ENCODE measurements at regions not wholly inside any gene's neighbourhood (a gene's known extent, or its start where the extent isn't known, plus 50 kb on each side); places are given as distances from the start of the nearest gene placed in this dataset.

DNA sequence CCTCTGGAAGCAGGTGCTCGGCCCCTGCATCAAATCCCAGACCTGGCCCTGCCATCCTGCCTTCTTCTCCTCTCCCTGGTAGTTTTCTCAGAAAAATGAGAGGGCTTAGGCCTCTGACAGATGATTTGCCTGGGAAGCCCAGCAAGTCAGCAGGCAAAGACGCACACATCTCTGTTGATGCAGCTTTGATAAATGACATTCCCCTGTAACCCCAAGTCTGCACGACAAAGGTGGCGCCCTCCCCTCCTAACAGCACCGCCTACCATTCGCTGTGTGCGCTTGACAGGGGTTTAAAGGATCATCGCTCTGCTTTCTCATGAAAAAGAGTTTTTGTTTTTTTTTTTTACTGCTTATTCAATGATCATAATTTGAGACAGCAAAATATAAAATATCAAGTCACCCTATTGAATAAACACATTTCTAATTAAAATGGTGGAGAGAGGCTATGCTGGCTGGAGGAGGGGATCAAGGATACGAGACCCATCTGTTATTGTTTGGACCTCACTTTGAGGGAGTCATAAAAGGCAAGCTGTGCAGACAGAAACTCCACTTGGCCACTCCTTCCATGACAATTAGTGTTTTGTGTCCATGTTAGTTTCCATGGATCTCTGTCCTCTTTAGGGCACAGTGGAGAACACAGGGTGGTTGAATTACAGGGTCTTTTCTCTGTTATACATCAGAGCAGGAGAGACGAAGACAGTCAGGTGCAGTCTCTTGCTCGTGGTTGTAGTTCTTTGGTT is 126.1 kb downstream of the FGF9 start:
- H3K27me3 ChIP-seq (ENCODE audit: insufficient read depth) = no peaks in the 10 kb centered on the region
- H3K27ac Mint-ChIP-seq = no peak overlapping the region

DNA sequence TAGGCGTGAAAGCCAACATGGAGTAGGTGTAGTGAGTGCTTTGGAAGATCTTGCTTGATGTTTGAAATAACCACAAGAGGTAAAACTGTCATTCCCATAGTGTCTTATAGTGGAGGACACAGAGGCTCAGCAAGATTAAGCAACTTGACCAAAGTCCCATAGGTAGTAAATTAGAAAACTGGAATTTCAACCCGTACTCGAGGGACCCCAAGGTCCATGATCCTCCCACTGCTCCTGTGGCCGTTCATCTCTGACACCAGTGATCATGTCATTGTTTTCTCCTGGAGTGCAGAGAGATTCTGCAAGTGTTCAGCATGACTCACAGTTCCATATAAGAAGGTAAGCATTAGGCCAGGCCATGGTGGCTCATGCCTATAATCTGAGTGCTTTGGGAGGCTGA is 126.9 kb downstream of the FGF9 start:
- Histone ChIP-seq H3K27me3 (ENCODE audit: insufficient read depth) (no peaks in the 10 kb centered on the region), H3K4me1 (ENCODE audit: insufficient read depth) (no peaks in the 10 kb centered on the region), H2AFZ (no peak overlapping the region), H3K79me2 (replicated peaks; ENCODE audit: insufficient read depth) (no peaks in the 10 kb centered on the region), H3F3A (replicated peaks; ENCODE audit: low read depth) (no peaks in the 10 kb centered on the region), H3K36me3 (ENCODE audit: insufficient read depth) (no peaks in the 10 kb centered on the region), H3K4me3 (no peak overlapping the region), H3K4me2 (no peak overlapping the region), H3K27ac (ENCODE audit: low read depth) (no peak overlapping the region), H3K9me2 (ENCODE audit: insufficient read depth) (peaks cover 11% of the 10 kb centered on the region), H4K20me1 (replicated peaks; ENCODE audit: insufficient read depth) (no peaks in the 10 kb centered on the region)
- no peaks in the 10 kb centered on the region; the same call in 2 of the 3 replicates for H3K36me3 Mint-ChIP-seq (ENCODE audit: low read depth)
- DNase-seq (ENCODE audit: low spot score) (no peak), ATAC-seq (no peak)
- H3K27ac Mint-ChIP-seq = no peak overlapping the region
- H3K4me3 Mint-ChIP-seq = no peak overlapping the region
- peaks cover 2% of the 10 kb centered on the region for H3K27me3 Mint-ChIP-seq (ENCODE audit: insufficient read depth, low read depth, poor library complexity)
- no peaks in the 10 kb centered on the region; the same call in 2 of the 3 replicates for H3K9me3 Mint-ChIP-seq
- no peaks in the 10 kb centered on the region for H3K4me1 Mint-ChIP-seq
- TF ChIP-seq, protein P1, sequence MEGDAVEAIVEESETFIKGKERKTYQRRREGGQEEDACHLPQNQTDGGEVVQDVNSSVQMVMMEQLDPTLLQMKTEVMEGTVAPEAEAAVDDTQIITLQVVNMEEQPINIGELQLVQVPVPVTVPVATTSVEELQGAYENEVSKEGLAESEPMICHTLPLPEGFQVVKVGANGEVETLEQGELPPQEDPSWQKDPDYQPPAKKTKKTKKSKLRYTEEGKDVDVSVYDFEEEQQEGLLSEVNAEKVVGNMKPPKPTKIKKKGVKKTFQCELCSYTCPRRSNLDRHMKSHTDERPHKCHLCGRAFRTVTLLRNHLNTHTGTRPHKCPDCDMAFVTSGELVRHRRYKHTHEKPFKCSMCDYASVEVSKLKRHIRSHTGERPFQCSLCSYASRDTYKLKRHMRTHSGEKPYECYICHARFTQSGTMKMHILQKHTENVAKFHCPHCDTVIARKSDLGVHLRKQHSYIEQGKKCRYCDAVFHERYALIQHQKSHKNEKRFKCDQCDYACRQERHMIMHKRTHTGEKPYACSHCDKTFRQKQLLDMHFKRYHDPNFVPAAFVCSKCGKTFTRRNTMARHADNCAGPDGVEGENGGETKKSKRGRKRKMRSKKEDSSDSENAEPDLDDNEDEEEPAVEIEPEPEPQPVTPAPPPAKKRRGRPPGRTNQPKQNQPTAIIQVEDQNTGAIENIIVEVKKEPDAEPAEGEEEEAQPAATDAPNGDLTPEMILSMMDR (conservative IDR thresholded peaks at IDR 0.05; ENCODE audit: low read depth in 2 of 2) = no peak
- TF ChIP-seq, protein P2, sequence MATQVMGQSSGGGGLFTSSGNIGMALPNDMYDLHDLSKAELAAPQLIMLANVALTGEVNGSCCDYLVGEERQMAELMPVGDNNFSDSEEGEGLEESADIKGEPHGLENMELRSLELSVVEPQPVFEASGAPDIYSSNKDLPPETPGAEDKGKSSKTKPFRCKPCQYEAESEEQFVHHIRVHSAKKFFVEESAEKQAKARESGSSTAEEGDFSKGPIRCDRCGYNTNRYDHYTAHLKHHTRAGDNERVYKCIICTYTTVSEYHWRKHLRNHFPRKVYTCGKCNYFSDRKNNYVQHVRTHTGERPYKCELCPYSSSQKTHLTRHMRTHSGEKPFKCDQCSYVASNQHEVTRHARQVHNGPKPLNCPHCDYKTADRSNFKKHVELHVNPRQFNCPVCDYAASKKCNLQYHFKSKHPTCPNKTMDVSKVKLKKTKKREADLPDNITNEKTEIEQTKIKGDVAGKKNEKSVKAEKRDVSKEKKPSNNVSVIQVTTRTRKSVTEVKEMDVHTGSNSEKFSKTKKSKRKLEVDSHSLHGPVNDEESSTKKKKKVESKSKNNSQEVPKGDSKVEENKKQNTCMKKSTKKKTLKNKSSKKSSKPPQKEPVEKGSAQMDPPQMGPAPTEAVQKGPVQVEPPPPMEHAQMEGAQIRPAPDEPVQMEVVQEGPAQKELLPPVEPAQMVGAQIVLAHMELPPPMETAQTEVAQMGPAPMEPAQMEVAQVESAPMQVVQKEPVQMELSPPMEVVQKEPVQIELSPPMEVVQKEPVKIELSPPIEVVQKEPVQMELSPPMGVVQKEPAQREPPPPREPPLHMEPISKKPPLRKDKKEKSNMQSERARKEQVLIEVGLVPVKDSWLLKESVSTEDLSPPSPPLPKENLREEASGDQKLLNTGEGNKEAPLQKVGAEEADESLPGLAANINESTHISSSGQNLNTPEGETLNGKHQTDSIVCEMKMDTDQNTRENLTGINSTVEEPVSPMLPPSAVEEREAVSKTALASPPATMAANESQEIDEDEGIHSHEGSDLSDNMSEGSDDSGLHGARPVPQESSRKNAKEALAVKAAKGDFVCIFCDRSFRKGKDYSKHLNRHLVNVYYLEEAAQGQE (IDR thresholded peaks at IDR 0.05; ENCODE audit: unreplicated experiment) = no peak
- TF ChIP-seq ZNF114 (CRISPR knock-in tag; IDR thresholded peaks at IDR 0.05) (no peak), EZH2phosphoT487 (IDR thresholded peaks at IDR 0.05; ENCODE audit: unreplicated experiment) (no peak)

More for the DNA sequence above, 126.1 kb downstream of the FGF9 start:
- no peaks in the 10 kb centered on the region for H3K36me3 ChIP-seq (ENCODE audit: insufficient read depth)
- H2AFZ ChIP-seq = peak overlapping the region; percentile 52; the same call in 1 of the 2 replicates
- H4K20me1 ChIP-seq (replicated peaks; ENCODE audit: insufficient read depth) = no peaks in the 10 kb centered on the region
- H3K36me3 Mint-ChIP-seq (ENCODE audit: low read depth) = no peaks in the 10 kb centered on the region; the same call in 2 of the 3 replicates
- DNase-seq (ENCODE audit: low spot score) (peak; percentile 13), ATAC-seq (no peak; the same call in 2 of the 3 replicates)
- no peak overlapping the region for H3K4me3 Mint-ChIP-seq
- no peaks in the 10 kb centered on the region for H3K79me2 ChIP-seq (replicated peaks; ENCODE audit: insufficient read depth)
- no peak overlapping the region for H3K4me3 ChIP-seq
- H3K9me3 Mint-ChIP-seq = no peaks in the 10 kb centered on the region; the same call in 2 of the 3 replicates
- TF ChIP-seq, protein P3, sequence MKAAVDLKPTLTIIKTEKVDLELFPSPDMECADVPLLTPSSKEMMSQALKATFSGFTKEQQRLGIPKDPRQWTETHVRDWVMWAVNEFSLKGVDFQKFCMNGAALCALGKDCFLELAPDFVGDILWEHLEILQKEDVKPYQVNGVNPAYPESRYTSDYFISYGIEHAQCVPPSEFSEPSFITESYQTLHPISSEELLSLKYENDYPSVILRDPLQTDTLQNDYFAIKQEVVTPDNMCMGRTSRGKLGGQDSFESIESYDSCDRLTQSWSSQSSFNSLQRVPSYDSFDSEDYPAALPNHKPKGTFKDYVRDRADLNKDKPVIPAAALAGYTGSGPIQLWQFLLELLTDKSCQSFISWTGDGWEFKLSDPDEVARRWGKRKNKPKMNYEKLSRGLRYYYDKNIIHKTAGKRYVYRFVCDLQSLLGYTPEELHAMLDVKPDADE (IDR thresholded peaks at IDR 0.05) = no peak
- TF ChIP-seq, protein P1 (conservative IDR thresholded peaks at IDR 0.05; ENCODE audit: low read depth in 2 of 2) = peak in 1 of 2 experiments; percentile 20; a peak in 1 of 4 replicates
- no peaks in the 10 kb centered on the region for H3K4me1 Mint-ChIP-seq
- H3K4me1 ChIP-seq (ENCODE audit: insufficient read depth) = no peaks in the 10 kb centered on the region
- H3F3A ChIP-seq (replicated peaks; ENCODE audit: low read depth) = no peaks in the 10 kb centered on the region
- H3K27me3 Mint-ChIP-seq (ENCODE audit: insufficient read depth, low read depth, poor library complexity) = peaks cover 2% of the 10 kb centered on the region
- no peak overlapping the region for H3K27ac ChIP-seq (ENCODE audit: low read depth)
- no peak overlapping the region for H3K4me2 ChIP-seq
- peaks cover 10% of the 10 kb centered on the region for H3K9me2 ChIP-seq (ENCODE audit: insufficient read depth)

Data from GM23338 (cell line).